Testis (tissue), 2 donors: ENCODE measurements at regions not wholly inside any gene's neighbourhood (a gene's known extent, or its start where the extent isn't known, plus 50 kb on each side); places are given as distances from the start of the nearest gene placed in this dataset.

Experiments used
- DNase-seq: peaks from one replicate; pipeline ENCODE4 v3.0.0-alpha.2; 2019
- H3K27ac ChIP-seq, 2 donors: fragments of 200-600 bp; sonication (generic); one replicate each; pipeline ENCODE4 v1.5.1; 2019
- H3K27me3 ChIP-seq: fragments of 200-600 bp; sonication (generic); one replicate; pipeline ENCODE4 v1.5.1; 2019
- H3K36me3 ChIP-seq: fragments of 200-600 bp; sonication (generic); one replicate; pipeline ENCODE4 v1.5.1; 2017; ENCODE audit warnings: low read depth; ENCODE audit errors: missing control alignments
- H3K4me1 ChIP-seq: fragments of 200-600 bp; sonication (generic); one replicate; pipeline ENCODE4 v1.5.1; 2019
- H3K4me3 ChIP-seq, 2 donors: fragments of 200-600 bp; sonication (generic); one replicate each; pipeline ENCODE4 v1.5.1; 2017 to 2019
- H3K9me3 ChIP-seq: fragments of 200-600 bp; sonication (generic); one replicate; pipeline ENCODE4 v1.5.1; 2017
- POLR2A ChIP-seq: fragments of 450-650 bp; IDR thresholded peaks from one replicate; pipeline ENCODE4 v1.6.1; 2017; ENCODE audit warnings: antibody characterized with exemption, mild to moderate bottlenecking, moderate library complexity
- WGBS, 2 donors: methylation state at CpG; one replicate each; pipeline ENCODE4 v1.1.5; 2018; 5-methylcytosine and 5-hydroxymethylcytosine counted together
- intact Hi-C: fragments of 100-400 bp; cut with DNase I; formaldehyde crosslinking; loops from one replicate; pipeline ENCODE4 v1.15.1; 2023; ENCODE audit warnings: low total_unique reads
- TF ChIP-seq, protein P1 (sequence below), 3 experiments: fragments of 450-650 bp in 2 of 3; fragments of 200-600 bp in 1 of 3; sonication (generic) in 1 of 3; IDR thresholded peaks; one replicate each; pipeline ENCODE4 v1.5.1; 2016 to 2019; ENCODE audit warnings: antibody characterized with exemption in 3 of 3, mild to moderate bottlenecking in 2 of 3, moderate library complexity in 1 of 3

DNA sequence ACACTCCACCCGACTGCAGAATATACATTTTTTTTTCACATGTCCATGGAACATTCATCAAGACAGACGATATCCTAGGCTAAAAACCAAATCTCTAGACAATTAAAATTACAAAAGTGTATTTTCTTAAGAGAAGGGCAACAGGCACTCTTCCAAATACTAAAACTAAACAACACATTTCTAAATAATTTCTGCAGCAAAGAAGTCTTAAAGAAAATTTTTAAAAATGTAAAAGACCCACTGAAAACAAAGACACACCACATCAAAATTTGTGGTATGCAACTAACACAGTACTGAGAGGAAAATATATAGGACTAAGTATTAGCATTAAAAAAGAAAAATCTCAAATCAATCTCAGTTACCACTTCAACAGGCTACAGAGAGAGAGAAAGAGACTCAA lies 570.0 kb downstream of the SLC16A7 start:
- no peak overlapping the region for H3K27ac ChIP-seq
- intact Hi-C loops: no loop called here
- no peaks in the 10 kb centered on the region for H3K4me1 ChIP-seq
- no peaks in the 10 kb centered on the region for H3K36me3 ChIP-seq
- 69% methylated on average over 2 of the region's 2 CpGs for WGBS, 2 donors
- H3K4me3 ChIP-seq: no peak overlapping the region
- no peaks in the 10 kb centered on the region for H3K27me3 ChIP-seq
- DNase-seq: no peak
- TF ChIP-seq, protein P1, sequence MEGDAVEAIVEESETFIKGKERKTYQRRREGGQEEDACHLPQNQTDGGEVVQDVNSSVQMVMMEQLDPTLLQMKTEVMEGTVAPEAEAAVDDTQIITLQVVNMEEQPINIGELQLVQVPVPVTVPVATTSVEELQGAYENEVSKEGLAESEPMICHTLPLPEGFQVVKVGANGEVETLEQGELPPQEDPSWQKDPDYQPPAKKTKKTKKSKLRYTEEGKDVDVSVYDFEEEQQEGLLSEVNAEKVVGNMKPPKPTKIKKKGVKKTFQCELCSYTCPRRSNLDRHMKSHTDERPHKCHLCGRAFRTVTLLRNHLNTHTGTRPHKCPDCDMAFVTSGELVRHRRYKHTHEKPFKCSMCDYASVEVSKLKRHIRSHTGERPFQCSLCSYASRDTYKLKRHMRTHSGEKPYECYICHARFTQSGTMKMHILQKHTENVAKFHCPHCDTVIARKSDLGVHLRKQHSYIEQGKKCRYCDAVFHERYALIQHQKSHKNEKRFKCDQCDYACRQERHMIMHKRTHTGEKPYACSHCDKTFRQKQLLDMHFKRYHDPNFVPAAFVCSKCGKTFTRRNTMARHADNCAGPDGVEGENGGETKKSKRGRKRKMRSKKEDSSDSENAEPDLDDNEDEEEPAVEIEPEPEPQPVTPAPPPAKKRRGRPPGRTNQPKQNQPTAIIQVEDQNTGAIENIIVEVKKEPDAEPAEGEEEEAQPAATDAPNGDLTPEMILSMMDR (IDR thresholded peaks at IDR 0.05): no peak
- no peak for TF ChIP-seq POLR2A
- no peaks in the 10 kb centered on the region for H3K9me3 ChIP-seq

DNA sequence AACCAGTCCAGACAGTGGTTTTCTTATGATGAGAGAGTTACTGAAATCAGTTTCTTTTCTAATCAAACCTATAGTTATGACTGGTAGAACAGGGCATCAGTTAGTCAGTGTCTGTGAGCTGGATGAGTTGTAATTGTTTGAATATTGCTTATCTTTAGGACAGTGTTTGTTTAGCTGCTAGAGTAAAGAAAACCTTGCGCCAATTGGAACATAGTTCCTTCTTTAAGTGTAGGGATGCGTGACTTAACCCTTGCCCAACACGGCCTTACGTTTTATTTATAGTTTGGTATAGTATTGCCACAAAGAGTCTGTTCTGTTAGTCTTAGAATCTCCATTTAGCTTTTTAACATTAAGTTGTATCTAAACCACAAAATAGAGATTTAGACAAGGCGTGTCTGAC lies 572.6 kb downstream of the SLC16A7 start:
- WGBS, 2 donors: 80 to 83% methylated on average over 5 of the region's 5 CpGs

DNA sequence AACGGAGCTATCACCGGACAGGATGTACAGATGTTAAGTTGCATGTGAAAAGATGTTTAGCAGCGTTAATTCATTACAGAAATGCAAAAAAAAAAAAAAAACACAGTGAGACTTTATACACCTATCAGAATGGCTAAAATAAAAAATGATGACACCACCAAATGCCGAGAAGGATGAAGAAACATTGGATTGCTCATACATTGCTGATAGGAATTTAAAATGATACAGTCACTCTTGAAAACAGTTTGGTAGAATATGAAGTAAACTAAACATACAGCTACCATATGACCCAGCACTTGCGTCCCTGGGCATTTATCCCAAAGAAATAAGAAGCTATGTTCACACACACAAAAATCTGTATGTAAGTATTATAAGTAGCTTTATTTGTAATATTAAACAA lies 574.1 kb downstream of the SLC16A7 start:
- TF ChIP-seq, protein P1 (IDR thresholded peaks at IDR 0.05): no peak
- TF ChIP-seq POLR2A: no peak
- no peak overlapping the region for H3K27ac ChIP-seq
- WGBS, 2 donors: 81 to 87% methylated on average over 5 of the region's 5 CpGs
- no peaks in the 10 kb centered on the region for H3K27me3 ChIP-seq
- no peaks in the 10 kb centered on the region for H3K9me3 ChIP-seq
- no peaks in the 10 kb centered on the region for H3K36me3 ChIP-seq
- no peaks in the 10 kb centered on the region for H3K4me1 ChIP-seq
- H3K4me3 ChIP-seq: no peak overlapping the region
- no peak for DNase-seq
- intact Hi-C loops: no loop called here

More for the DNA sequence above, 572.6 kb downstream of the SLC16A7 start:
- no peaks in the 10 kb centered on the region for H3K36me3 ChIP-seq
- no peak for TF ChIP-seq POLR2A
- TF ChIP-seq, protein P1 (IDR thresholded peaks at IDR 0.05): no peak
- no peak for DNase-seq
- intact Hi-C loops: no loop called here
- H3K27ac ChIP-seq: no peak overlapping the region
- no peaks in the 10 kb centered on the region for H3K27me3 ChIP-seq
- no peak overlapping the region for H3K4me3 ChIP-seq
- H3K4me1 ChIP-seq: no peaks in the 10 kb centered on the region
- no peaks in the 10 kb centered on the region for H3K9me3 ChIP-seq

DNA sequence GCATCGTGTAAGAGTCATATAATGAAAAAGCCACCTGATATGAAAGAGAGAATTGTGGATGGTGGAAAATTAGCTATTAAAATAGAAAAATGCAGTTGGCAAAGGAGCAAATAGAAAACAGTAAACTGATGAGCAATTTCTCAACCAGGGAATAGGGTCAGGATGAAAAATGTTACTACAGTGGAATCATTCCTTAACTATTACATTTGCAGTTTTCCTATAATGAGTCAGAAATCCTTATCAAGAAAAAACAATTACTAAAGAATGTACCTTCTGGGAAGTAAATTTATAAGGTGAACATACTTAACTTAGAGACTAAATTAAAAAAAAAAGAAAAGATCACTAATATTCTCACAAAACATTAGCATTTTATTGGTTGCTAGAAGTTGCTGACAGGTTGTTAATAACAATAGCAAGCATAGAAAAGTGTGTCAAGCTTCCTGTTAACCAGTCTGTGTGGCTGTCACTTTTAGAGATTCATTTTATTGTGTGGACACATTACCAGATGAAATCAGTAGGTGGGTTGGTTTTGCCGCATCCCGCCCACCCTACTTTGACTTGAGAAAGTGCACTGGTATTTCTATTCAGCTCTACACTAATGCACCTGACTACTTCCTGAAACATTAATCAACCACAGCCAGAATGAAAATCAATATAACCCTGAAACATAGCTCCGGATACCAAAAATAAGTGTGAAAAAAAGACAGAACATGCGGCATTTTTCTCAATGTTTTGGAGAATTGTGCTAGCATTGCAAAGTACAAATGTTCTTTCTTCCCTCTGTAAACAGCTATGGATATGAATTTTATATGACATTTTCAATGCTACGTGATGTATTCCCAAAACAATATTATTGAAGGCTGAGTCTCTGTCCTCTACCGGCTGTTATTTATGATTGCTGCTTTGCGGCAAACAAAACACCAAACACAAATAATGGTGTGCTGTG lies 576.7 kb downstream of the SLC16A7 start:
- DNase-seq: no peak
- H3K4me1 ChIP-seq: no peaks in the 10 kb centered on the region
- 61 to 63% methylated on average over 8 of the region's 8 CpGs for WGBS, 2 donors
- H3K27ac ChIP-seq: no peak overlapping the region
- no peaks in the 10 kb centered on the region for H3K9me3 ChIP-seq
- TF ChIP-seq, protein P1 (IDR thresholded peaks at IDR 0.05): no peak
- TF ChIP-seq POLR2A: no peak
- no peak overlapping the region for H3K4me3 ChIP-seq
- H3K36me3 ChIP-seq: no peaks in the 10 kb centered on the region
- intact Hi-C loops: no loop called here
- H3K27me3 ChIP-seq: no peaks in the 10 kb centered on the region
